SH-SY5Y (cell line): ENCODE measurements at regions not wholly inside any gene's neighbourhood (a gene's known extent, or its start where the extent isn't known, plus 50 kb on each side); places are given as distances from the start of the nearest gene placed in this dataset.

Experiments used
- GATA2 ChIP-seq: IDR thresholded peaks from 2 replicates; pipeline ENCODE4 v1.6.1; 2011; ENCODE audit warnings: mild to moderate bottlenecking, low read depth, low read length
- GATA3 ChIP-seq: IDR thresholded peaks from 2 replicates; pipeline ENCODE4 v1.6.1; 2011; ENCODE audit warnings: low read depth, mild to moderate bottlenecking, low read length, moderate library complexity

- TF ChIP-seq GATA2 (no peak), GATA3 (no peak)
Measured at GRCh38 chr18:37698508-37699040, 133.0 kb upstream of the CELF4 start.

- no peak for TF ChIP-seq GATA3
- TF ChIP-seq GATA2, result no peak
Measured at GRCh38 chr18:37694516-37694915, 128.9 kb upstream of the CELF4 start.

- TF ChIP-seq GATA3 (no peak), GATA2 (no peak)
Measured at GRCh38 chr18:37691162-37691561, 125.6 kb upstream of the CELF4 start.

- TF ChIP-seq GATA2 (no peak), GATA3 (no peak)
Measured at GRCh38 chr18:37689841-37690240, 124.2 kb upstream of the CELF4 start.

GRCh38 chr18:37684590-37684989, 119.0 kb upstream of the CELF4 start:
- TF ChIP-seq GATA2 (no peak), GATA3 (no peak)

GRCh38 chr18:37684183-37684582, 118.6 kb upstream of the CELF4 start:
- TF ChIP-seq GATA2, result no peak
- TF ChIP-seq GATA3, result no peak

GRCh38 chr18:37680911-37681310, 115.3 kb upstream of the CELF4 start:
- TF ChIP-seq GATA3, result no peak
- TF ChIP-seq GATA2, result no peak

GRCh38 chr18:37676276-37676675, 110.7 kb upstream of the CELF4 start:
- TF ChIP-seq GATA3 (no peak), GATA2 (no peak)

GRCh38 chr18:37675699-37676098, 110.1 kb upstream of the CELF4 start:
- no peak for TF ChIP-seq GATA3
- no peak for TF ChIP-seq GATA2

GRCh38 chr18:37674570-37674969, 109.0 kb upstream of the CELF4 start:
- TF ChIP-seq GATA3, result no peak
- no peak for TF ChIP-seq GATA2

- no peak for TF ChIP-seq GATA3
- no peak for TF ChIP-seq GATA2
Measured at GRCh38 chr18:37673671-37674070, 108.1 kb upstream of the CELF4 start.

- TF ChIP-seq GATA3 (no peak), GATA2 (no peak)
Measured at GRCh38 chr18:37672932-37673595, 107.5 kb upstream of the CELF4 start.

GRCh38 chr18:37672001-37672400, 106.4 kb upstream of the CELF4 start:
- TF ChIP-seq GATA3, result no peak
- TF ChIP-seq GATA2, result no peak

GRCh38 chr18:37671530-37671929, 105.9 kb upstream of the CELF4 start:
- TF ChIP-seq GATA2 (no peak), GATA3 (no peak)

GRCh38 chr18:37671119-37671518, 105.5 kb upstream of the CELF4 start:
- no peak for TF ChIP-seq GATA2
- TF ChIP-seq GATA3, result no peak
